ENCODE measurements at regions not wholly inside any gene's neighbourhood (a gene's known extent, or its start where the extent isn't known, plus 50 kb on each side); places are given as distances from the start of the nearest gene placed in this dataset.
"Not testable (repeated sequence)": the region's sequence is repeated elsewhere in the genome, so short reads cannot be mapped to it uniquely, and the experiment has no call there.

- no peak for DNase-seq
Measured at GRCh38 chr12:83659321-83659720, 972.6 kb downstream of the TMTC2 start.

- no peak for DNase-seq
Measured at GRCh38 chr12:83656004-83656403, 969.3 kb downstream of the TMTC2 start.

GRCh38 chr12:83642205-83642604, 955.5 kb downstream of the TMTC2 start:
- DNase-seq, result no peak

- no peak for DNase-seq
Measured at GRCh38 chr12:83641789-83642188, 955.1 kb downstream of the TMTC2 start.

- no peak for DNase-seq
Measured at GRCh38 chr12:83634726-83635267, 948.1 kb downstream of the TMTC2 start.

- no peak for DNase-seq
Measured at GRCh38 chr12:83630526-83630925, 943.8 kb downstream of the TMTC2 start.

- DNase-seq, result no peak
Measured at GRCh38 chr12:83629931-83630330, 943.2 kb downstream of the TMTC2 start.

- DNase-seq, result no peak
Measured at GRCh38 chr12:83622205-83622604, 935.5 kb downstream of the TMTC2 start.

GRCh38 chr12:83619973-83620372, 933.3 kb downstream of the TMTC2 start:
- no peak for DNase-seq

- DNase-seq, result no peak
Measured at GRCh38 chr12:83615152-83615551, 928.4 kb downstream of the TMTC2 start.

GRCh38 chr12:83613586-83614110, 926.9 kb downstream of the TMTC2 start:
- no peak for DNase-seq

- no peak for DNase-seq
Measured at GRCh38 chr12:83603106-83603505, 916.4 kb downstream of the TMTC2 start.

GRCh38 chr12:83575326-83575725, 888.6 kb downstream of the TMTC2 start:
- DNase-seq, result no peak

GRCh38 chr12:83574142-83574541, 887.4 kb downstream of the TMTC2 start:
- no peak for DNase-seq

GRCh38 chr12:83573671-83574070, 887.0 kb downstream of the TMTC2 start:
- DNase-seq, result no peak

- no peak for DNase-seq
Measured at GRCh38 chr12:83559650-83560049, 872.9 kb downstream of the TMTC2 start.

- not testable (repeated sequence) for DNase-seq
Measured at GRCh38 chr12:83556040-83556439, 869.3 kb downstream of the TMTC2 start.

GRCh38 chr12:83541446-83541845, 854.7 kb downstream of the TMTC2 start:
- DNase-seq, result no peak

- no peak for DNase-seq
Measured at GRCh38 chr12:83538361-83538965, 851.8 kb downstream of the TMTC2 start.

GRCh38 chr12:83537428-83538053, 850.8 kb downstream of the TMTC2 start:
- no peak for DNase-seq

GRCh38 chr12:83536496-83536895, 849.8 kb downstream of the TMTC2 start:
- no peak for DNase-seq

- no peak for DNase-seq
Measured at GRCh38 chr12:83528571-83528970, 841.9 kb downstream of the TMTC2 start.

- no peak for DNase-seq
Measured at GRCh38 chr12:83527810-83528209, 841.1 kb downstream of the TMTC2 start.

GRCh38 chr12:83515306-83516026, 828.8 kb downstream of the TMTC2 start:
- DNase-seq, result no peak
